ENCODE measurements at regions not wholly inside any gene's neighbourhood (a gene's known extent, or its start where the extent isn't known, plus 50 kb on each side); places are given as distances from the start of the nearest gene placed in this dataset.
A peak's percentile ranks its signal among the peaks of the same experiment; 100 is the strongest.
"Not testable (repeated sequence)": the region's sequence is repeated elsewhere in the genome, so short reads cannot be mapped to it uniquely, and the experiment has no call there.

DNA sequence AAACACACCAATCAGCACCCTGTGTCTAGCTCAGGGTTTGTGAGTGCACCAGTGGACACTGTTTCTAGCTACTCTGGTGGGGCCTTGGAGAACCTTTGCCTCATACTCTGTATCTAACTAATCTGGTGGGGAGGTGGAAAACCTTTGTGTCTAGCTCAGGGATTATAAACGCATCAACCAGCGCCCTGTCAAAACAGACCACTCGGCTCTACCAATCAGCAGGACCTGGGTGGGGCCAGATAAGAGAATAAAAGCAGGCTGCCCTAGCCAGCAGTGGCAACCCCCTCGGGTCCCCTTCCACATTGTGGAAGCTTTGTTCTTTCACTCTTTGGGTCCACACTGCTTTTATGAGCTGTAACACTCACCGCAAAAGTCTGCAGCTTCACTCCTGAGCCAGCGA lies 121.8 kb downstream of the FSCB start:
- not testable (repeated sequence) for DNase-seq

GRCh38 chr14:44384601-44385293 lies 122.3 kb downstream of the FSCB start:
- DNase-seq = not testable (repeated sequence)

- DNase-seq = no peak
Measured at GRCh38 chr14:44384093-44384492, 123.0 kb downstream of the FSCB start.

DNA sequence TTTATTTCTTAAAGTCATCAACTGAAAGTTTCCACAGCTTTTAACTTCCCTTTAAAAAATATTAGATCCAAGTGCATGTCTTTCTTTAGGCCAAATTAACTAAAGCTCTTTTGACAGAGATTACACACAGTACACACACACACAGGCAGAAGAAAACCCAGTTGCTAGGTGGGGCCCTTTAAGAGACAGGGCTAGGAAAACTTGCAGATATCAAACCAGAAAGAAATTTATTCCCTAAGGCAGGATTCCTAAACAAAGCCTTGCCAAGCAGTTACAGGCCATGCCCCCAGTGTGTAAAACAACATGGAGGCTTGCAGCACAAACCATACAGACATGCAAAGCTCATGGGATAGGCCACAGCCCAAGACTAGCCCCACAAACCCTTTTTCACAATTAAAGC lies 123.4 kb downstream of the FSCB start:
- DNase-seq = no peak

- DNase-seq = no peak
Measured at GRCh38 chr14:44379292-44379977, 127.6 kb downstream of the FSCB start.

GRCh38 chr14:44374906-44375305 lies 132.2 kb downstream of the FSCB start:
- DNase-seq = no peak

DNA sequence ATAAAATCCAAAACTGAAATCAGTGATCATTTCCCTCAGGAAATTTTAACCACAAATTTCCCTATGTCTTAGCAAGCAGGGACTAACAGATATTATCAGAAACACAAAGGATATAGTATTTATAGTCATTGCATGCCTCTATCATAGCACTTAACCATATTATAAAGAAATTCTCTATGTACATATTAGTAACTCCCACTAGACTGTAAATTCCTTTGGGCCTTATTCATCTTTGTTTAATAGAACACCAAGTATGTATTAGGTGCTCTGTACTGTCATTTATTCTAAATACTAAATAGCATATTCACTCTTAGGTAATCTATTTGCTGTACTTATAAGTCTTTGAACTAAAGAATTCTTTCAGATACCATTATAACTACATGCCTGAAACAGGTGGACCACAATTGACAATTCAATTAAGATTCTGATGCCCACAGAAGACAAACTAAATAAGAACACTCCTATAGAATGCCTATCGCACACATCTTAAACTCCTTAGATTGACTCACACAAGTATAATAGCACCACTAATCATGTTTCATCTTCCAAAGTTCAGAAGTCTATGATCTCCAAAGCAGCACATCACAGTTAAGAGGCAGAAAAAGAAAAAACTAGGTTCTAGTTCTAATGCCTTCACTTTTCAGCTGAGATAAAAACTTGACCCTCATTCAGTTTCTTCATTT lies 134.1 kb downstream of the FSCB start:
- DNase-seq = no peak

- no peak for DNase-seq
Measured at GRCh38 chr14:44372231-44372630, 134.9 kb downstream of the FSCB start.

DNA sequence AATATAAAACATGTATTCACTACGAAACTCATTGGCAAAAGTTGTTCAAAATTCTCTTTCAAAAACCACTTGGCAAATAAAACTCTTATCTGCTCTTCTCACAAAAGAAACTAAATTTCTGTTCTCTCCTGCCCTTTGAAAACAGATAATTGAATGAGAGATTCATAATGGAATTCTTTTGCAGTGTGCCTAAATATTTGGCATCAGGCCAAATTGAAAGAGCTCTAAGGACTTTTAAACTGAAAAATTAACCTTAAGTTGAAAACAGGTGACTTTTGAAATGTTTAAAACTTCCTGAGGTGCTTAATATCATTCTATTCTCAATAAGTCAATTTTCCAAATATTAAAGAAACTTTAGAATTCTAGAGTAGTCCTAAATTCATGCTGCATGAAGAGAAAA lies 136.4 kb downstream of the FSCB start:
- no peak for DNase-seq

DNA sequence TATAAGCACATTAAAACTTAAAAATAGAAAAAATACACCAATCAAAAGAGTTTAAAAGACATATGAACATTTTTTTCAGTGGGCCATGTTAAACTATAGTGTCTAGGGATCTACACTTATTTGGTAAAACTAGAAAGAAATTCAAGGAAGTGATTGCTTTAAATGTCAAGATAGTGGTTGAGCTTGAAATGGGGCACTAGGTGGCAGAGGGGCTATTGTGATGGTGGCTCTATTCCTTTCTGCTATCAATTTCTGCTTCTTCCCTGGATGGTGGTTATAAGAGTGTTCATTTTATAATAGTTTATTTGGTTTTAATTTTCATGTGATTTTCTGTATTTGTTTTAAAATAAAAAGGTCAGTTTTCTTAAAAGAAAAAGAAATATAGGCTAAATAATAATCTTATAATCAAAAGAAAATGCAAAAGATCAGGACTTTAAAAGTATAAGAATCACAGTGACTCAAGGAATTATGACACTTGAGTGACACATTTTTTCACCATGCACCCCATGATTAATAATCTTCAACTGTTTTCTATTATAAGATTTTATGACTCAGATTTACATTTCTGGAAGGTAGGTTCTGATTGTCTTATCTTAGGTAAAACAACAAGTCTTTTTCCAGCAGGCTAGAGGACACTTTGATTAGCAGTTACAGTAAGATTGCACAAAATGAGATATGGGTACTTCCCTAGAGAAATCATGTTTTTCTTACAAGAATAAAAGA lies 137.5 kb downstream of the FSCB start:
- DNase-seq = peak; percentile 8

DNA sequence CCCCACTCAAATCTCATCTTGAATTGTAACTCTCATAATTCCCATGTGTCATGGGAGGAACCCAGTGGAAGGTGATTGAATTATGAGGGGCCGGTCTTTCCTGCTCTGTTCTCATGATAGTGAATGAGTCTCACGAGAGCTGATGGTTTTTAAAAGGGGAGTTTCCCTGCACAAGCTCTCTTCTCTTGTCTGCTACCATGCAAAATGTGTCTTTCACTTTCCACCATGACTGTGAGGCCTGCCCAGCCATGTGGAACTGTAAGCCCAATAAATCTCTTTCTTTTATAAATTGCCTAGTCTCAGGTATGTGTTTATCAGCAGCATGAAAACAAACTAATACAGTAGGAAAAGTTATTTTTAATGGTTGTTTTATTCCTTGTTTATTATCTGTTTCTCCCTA lies 146.0 kb downstream of the FSCB start:
- no peak for DNase-seq

- no peak for DNase-seq
Measured at GRCh38 chr14:44353805-44354204, 153.3 kb downstream of the FSCB start.

- DNase-seq = peak; percentile 1
Measured at GRCh38 chr14:44352201-44352600, 154.9 kb downstream of the FSCB start.

- DNase-seq = no peak
Measured at GRCh38 chr14:44347316-44347715, 159.8 kb downstream of the FSCB start.

GRCh38 chr14:44341116-44341515 lies 166.0 kb downstream of the FSCB start:
- no peak for DNase-seq

DNA sequence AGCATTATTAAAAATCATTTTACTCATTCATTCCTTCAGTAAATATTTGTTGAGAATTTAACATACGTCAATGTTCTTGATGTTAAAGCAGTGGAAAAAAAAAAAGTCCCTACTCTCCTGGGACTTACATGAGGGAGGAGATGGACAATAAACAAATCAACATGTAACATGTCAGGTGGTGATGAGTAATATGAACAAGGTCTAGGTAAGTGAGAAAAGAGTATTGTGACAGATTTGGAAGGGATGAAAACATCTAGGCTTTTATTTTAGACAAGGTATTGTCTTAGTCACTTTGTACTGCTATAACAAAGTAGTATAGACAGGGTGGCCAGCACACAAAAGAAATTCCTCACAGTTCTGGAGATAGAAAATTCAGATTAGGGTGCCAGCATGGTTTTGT lies 167.2 kb downstream of the FSCB start:
- no peak for DNase-seq

DNA sequence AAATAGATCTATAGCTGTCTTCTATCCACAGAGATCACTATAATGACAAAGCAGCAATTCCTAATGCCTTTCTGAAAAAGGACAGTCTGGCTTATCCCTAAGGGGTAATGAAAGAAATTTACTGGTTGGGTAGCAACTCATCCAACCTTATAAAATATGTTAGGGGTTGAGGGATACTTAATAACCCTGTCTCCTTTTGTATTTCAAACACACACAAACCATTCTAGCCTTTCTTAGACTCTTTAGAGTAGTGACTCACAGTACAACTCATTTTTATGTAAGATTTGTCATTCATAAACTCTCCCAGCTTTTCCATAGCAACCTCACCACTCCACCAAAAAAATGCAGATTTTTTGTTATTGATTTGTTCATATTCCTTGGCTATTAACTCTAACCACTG lies 167.9 kb downstream of the FSCB start:
- DNase-seq = no peak

DNA sequence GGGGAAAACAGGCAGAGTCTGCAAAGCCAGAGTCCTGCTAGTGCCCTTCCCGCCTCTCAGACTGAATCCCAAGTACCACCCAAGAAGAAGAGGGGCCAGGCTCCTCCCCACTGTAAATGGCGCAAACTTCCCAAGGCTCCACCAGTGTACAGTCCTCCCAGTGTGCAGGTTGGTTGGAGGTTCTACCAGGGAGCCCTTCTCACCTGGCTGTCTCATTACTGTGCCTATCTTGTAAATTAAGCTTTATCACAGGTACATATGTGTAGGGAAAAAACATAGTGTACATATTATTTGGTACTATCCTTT lies 189.7 kb downstream of the FSCB start:
- DNase-seq = no peak

GRCh38 chr14:44316647-44317440 lies 190.2 kb downstream of the FSCB start:
- DNase-seq = no peak

DNA sequence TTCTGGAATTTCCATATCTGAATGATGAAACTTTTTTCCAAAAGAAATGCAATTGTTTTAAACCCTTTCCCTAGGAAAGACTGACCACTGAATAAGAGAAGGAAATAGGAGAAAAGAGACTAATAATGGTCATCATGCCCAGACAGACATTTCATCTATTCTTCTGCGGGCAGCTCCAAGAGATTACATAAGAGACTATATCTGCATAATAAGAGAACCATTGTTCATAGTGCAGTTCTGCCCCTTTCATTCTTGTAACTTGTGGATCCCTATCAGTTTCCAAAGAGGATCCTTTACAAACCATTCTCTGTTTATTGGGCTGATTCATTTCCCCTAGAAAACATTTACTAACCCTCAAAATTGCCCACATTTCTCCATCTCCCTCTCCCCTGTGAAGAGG lies 197.8 kb downstream of the FSCB start:
- no peak for DNase-seq

- no peak for DNase-seq
Measured at GRCh38 chr14:44300916-44301315, 206.2 kb downstream of the FSCB start.

DNA sequence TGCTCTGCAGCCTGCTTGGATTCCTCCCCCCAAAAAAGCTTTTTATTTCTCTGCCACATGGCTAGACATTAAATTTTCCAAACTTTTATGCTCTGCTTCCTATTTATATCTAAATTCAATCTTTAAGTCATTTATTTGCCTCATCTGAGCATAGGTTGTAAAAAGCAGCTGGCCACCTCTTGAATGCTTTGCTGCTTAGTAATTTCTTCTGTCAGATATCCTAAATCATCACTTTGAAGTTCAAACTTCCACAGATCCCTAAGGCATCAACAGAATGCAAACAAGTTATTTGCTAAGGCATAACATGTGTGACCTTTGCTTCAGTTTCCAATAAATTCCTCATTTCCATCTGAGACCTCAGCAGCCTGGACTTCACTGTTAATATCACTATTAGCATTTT lies 209.6 kb downstream of the FSCB start:
- no peak for DNase-seq

- no peak for DNase-seq
Measured at GRCh38 chr14:44291366-44291915, 215.6 kb downstream of the FSCB start.

Measured in NCI-H82 (cell line).